Stromal cell of bone marrow (primary cell): ENCODE measurements at regions not wholly inside any gene's neighbourhood (a gene's known extent, or its start where the extent isn't known, plus 50 kb on each side); places are given as distances from the start of the nearest gene placed in this dataset.
"Not testable (repeated sequence)": the region's sequence is repeated elsewhere in the genome, so short reads cannot be mapped to it uniquely, and the experiment has no call there.

Source experiments
- DNase-seq: peaks from one replicate; pipeline ENCODE4 v3.0.0-alpha.2; 2012; ENCODE audit warnings: low read depth

DNA sequence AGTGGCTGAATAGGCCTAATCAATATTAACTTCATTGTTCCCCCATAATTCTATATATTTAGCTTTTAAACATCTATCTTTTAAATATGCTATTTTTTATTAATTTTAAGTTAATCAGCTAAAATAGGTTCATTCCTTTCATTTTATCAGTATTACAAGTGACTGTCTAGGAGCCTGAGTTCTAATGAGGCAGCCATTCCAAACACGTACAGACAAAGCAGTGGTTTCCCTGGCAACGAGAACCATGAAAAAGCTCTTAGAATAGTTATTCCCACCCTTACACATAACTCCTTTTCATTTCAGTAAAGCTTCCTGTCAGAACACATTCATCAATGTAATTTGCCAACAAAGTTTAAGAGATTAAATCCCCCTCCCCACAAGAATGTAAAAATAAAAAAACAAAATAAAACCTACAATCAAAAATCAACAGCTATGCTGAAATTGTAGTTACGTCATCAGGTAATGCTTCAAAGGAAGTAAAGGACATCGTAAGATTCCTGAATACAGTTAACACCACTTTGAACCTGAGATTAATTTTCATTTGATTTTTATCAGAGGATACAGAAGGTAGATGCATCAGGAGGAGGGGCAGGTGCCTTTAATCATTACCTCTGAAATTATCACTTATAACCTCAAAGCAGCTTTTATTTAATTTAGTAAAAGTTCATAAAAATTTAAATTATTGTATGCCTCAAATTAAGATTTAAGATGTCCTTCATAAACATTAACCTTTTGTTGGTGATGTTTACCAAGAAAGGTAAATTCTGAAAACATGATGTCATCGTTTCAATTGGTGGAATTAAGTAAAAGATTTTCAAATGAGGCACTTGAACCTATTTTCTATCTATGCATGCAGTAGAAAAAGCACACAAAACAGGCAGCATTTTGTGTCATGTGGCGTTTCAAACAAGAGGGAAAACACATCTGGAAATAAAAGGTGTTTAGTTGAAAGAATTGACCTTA is 967.2 kb upstream of the FOXG1 start:
- DNase-seq = not testable (repeated sequence)

DNA sequence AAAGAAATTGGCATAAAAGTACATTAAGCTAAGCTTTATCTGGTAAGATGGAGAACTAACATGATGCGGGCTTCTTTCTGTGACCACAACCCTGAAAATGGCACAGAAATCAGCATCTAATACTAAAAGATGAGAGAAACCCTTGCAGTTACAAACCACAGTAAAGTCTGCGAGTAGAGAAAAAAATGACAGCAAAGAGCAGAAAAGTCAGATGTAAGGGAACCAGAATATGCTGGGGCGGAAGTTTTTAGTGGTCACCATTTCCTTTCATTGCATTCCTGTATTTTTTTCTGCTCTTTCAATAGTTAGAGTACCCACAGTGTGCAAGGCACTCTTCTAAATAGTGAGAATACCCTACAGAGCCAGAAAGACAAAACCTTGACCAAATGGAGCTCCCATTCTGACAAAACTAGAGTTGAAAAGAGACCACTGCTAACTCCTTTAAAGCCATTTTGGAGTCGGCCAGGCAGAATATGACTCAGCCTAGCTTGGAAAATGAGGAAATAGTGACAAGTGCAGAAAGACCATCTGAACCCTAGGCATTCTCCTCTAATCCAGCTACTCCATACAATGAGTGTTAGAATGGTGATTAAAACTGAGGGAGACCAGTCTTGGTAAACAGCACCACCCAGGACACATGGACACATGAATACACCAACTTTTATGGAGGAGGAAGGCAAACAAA is 948.7 kb upstream of the FOXG1 start:
- not testable (repeated sequence) for DNase-seq

DNA sequence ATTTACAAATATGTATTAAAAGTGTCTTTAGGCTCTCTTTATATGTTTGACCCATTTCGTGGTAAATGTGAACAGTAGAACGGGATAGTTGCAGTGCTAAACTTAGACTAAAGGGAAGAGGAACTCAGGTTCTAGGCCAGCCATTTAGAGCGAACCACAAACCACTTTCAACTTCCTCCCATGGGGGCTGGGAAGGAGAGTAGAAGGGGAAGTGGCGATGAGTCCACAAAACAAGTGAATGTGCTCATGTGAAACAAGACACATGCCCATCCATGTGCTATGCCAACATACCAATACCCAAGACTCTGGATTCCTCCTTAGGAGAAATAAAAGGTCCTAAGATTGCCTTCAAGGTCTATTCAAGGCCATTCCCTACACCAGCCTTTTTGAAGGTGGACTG is 940.4 kb upstream of the FOXG1 start:
- DNase-seq = not testable (repeated sequence)

DNA sequence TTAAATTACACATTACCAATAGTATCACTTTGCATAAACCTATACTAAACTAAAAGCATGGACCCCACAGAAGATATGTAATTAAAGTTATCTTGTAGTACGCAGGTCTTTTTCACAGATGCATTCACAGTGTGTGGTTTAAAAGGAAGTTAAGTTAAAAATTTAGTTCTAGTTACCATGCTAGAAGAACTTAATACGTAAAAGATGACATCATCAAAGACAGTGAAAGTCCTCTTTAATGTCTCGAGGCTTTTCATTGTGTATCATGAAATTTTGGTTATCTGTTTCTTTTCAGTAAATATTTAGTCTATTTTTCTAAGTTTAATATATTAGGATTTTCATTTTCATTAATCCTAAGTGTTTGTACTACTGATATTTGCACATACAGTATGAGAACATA is 934.6 kb upstream of the FOXG1 start:
- not testable (repeated sequence) for DNase-seq

DNA sequence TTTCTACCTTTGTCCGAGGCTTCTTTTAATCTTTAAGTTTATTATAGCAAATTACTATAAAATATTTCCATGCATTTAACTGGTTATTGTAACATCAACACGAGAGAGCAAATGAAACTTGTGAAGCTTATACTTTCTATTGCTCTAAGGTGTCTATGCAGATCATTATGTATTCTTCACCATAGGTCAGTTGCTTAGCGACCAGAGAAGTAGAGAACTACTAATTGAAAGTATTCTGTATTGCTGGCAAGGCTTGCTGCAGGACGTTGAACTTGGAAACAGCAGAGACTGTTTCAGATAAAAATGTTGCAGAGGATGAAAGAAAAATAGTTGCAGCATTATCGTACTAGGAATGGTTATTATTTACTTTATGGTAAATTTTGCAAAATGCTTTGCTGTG is 933.6 kb upstream of the FOXG1 start:
- DNase-seq = not testable (repeated sequence)

DNA sequence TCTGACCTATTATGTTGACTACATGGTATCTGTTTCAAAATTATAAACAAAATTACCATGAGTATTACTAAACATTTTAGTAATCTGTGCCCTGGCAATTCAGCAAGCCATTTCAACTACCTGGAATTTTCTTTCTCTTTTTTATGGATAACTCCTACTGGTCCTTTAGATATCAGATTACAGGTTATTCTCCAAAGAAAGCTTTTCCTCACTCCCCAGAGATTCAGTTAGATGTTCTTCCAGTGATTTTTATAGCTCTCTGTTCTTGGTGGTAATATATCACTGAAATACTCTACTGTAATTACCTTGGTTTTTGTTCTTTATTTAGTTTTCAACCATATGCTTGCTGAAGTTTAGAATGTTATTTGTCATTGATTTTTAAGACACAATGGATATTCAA is 930.2 kb upstream of the FOXG1 start:
- no peak for DNase-seq

DNA sequence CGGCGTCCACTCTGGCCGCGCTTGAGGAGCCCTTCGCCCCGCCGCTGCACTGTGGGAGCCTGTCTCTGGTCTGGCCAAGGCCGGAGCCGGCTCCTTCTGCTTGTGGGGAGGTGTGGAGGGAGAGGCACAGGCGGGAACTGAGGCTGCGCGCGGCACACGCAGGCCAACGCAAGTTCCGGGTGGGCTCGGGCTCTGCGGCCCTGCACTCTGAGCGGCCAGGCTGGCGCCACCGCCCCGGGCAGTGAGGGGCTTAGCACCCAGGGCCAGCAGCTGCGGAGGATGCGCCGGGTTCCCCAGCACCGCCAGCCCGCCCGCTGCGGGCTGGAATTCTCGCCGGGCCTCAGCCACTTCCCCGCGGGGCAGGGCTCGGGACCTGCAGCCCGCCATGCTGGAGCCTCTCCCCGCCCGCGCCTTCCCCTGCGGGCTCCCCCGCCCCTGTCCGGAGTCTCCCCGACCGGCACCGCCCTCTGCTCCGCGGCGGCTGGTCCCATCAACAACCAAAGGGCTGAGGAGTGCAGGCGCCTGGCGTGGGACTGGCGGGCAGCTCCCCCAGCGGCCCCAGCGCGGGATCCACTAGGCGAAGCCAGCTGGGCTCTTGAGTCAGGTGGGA is 921.2 kb upstream of the FOXG1 start:
- no peak for DNase-seq

DNA sequence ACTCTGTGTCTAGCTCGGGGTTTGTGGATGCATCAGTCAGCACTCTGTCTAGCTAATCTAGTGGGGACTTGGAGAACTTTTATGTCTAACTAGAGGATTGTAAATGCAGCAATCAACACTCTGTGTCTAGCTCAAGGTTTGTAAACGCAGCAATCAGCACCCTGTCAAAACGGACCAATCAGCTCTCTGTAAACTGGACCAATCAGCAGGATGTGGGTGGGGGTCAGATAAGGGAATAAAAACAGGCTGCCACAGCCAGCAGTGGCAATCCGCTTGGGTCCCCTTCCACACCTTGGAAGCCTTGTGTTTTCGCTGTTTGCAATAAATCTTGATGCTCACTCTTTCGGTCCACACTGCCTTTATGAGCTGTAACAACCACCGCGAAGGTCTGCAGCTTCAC is 920.7 kb upstream of the FOXG1 start:
- DNase-seq = no peak

DNA sequence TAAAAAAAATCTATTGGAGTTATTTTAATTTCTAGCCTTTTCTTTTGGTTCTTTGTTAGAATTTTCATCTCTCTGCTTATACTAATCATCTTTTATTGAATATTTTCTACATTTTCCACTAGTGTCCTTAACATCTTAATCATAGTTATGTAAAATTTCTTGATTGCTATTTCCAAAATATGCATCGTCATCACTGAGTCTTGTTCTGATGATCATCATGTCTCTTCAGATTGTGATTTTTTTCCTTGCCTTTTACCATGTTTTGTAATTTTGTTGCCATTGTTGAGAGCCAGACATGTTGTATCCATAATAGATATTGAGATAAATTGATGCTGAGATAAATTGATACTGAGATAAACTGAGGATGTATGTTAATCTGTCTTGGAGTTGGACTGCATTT is 919.1 kb upstream of the FOXG1 start:
- not testable (repeated sequence) for DNase-seq

DNA sequence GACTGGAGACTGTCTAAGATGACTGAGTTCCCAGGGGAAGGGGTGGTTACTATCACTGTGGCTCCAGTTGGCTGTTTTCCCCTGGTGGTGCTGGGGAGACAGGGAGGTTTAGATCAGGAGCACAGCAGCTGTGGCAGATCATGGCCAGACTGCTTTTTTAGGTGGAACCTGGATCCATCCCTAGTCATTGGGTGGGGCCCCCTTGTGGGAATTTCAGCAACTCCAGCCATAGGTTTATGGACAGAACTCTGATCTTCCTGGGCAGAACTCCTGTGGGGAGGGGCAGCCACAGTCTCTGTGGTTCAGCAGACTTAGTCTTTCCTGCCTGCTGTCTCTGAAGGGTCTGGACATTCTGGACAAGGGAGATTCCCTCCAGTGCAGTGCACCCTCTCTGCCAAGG is 917.4 kb upstream of the FOXG1 start:
- DNase-seq = not testable (repeated sequence)

DNA sequence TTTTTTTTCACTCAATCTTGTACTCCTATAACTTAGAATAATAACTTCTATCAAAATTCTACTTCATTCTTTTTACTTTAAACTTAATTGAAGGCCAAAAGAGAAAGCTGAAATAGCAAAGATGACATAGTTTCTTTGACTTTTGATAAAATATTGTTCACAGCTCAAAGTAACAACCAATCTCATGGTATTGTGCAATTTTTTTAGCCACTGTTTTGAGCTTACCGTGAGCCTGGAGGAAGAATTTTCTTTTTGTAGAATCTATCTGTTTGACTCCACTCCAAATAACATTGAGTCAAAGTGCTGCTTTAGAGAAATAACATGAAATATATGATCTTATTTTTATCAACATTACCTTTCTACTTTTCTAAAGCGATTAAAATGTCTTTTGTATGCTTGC is 903.9 kb upstream of the FOXG1 start:
- DNase-seq = no peak

DNA sequence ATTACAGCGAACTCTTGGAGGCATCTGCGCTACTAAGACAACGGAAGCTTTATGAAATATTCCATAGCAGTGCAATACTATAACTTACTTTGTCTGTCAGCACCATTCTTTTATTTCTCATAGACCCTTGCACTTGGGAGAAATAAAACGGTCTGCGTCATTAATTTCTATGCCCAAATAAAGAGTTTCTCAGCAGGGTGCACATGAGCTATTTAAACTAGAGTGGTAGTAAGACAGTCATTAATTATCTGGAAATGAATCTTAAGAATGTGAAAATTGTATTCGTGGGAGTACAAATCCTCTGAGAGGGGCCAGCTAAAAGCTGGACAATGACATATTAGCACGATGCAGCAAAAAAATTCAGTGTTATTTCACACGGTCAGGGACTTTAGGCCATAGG is 903.4 kb upstream of the FOXG1 start:
- DNase-seq = no peak

DNA sequence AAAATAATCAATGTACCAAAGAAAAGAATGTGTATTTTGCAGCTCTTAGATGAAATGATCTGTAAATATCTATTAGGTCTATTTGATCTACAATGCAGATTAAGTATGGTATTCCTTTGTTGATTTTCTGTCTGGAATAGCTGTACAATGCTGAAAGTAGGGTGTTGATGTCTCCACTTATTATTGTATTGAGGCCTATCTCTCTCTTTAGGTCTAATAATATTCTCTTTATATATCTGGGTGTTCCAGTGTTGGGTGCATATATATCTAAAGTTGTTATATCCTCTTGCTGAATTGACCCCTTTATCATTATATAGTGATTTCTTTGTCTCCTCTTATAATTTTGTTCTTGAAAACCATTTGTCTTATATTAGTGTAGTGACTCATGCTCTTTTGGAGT is 885.5 kb upstream of the FOXG1 start:
- no peak for DNase-seq

DNA sequence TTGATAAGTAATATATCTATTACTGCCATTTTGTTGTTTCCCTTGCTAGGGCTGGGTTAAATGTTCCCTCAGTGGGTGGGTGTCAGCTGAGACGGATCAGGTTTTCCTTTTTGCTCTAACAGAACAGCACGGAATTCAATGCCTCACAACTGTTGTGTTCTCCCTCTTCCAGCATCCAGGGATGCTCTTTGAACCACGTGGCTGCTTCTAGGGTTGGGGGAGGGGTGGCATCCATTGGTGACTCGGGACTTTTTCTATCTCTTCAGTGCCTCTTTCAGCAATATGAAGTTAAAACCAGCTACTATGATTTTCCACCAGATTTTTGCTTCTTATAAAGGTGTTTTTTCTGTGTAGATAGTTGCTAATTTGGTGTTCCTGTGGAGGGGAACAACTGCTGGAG is 884.9 kb upstream of the FOXG1 start:
- DNase-seq = no peak

DNA sequence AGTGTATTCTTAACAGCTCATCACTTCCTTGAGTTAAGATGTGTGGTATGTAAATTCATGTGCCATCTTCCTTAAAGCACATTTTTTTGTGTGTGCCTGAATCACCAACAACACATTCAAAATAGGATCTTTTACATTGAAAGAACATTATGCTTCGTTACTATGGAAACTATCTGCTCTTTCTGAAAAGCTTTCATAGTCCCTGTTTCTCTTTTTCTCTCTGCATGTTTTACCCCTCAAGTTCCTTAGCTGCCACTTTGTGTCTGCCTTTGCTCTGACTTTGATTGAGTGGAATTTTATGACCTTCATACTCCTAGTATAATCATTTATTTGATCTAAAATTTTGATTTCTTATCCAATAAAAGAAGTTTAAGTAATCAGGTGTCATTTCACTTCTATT is 880.3 kb upstream of the FOXG1 start:
- DNase-seq = no peak

DNA sequence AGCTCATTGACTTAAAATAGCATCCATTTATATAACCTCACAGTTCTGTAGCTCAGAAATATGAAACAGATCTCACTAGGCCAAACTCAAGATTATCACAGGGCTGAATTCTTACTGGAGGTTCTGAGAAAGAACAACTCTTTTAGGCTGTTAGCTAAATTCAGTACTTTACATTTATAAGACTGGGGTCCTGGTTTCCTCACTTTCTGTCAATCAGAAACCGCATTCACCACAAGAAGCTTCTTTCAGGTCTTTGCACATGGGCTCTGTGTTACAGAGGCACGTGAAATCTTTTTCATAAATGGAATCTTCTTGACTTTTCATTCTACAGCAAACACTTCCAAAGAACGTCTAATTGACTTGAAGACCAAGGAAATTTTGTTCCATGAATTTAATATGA is 876.3 kb upstream of the FOXG1 start:
- DNase-seq = no peak

DNA sequence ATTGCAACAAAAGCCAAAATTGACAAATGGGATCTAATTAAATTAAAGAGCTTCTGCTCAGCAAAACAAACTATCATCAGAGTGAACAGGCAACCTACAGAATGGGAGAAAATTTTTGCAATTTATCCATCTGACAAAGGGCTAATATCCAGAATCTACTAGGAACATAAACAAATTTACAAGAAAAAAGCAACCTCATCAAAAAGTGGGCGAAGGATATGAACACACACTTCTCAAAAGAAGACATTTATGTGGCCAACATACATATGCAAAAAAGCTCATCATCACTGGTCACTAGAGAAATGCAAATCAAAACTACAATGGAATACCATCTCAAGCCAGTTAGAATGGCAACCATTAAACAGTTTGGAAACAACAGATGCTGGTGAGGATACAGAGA is 858.1 kb upstream of the FOXG1 start:
- DNase-seq = not testable (repeated sequence)

DNA sequence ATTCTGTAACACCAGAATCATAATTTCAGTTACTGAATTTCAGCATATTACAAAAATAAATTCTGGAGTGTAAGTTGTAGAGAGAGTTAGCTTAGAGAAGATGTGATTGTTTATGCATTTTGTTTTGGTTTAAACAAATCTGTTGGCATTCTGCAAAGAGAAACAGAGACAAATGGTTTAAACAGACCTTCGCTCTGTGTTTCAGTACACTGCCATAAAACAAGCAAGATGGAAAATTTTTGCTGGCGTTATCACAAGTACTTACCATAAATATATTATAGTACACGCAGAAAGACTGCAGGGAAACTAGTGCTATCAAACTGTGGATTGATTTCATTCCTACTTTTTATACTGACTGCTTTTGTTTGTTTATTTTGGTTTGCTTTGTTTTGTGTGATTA is 850.3 kb upstream of the FOXG1 start:
- DNase-seq = no peak

DNA sequence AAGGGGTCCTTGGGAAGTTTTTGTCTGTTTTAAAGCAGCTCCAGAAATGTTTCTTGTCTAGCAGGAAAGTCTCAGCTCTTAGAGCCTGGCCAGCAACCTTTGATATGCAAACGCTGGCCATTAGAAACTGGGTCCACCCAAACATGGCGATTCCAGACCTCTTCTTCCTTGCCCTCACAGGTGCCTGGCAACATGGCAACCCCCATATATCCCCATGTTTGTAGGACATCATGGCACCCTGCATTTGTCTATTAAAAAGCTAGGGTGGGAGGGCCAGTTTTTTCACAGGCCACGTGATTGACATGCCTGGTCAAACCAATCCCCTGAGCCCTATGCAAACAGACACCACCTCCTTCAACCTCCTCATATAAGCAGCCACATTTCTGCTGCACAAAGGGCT is 848.7 kb upstream of the FOXG1 start:
- no peak for DNase-seq

DNA sequence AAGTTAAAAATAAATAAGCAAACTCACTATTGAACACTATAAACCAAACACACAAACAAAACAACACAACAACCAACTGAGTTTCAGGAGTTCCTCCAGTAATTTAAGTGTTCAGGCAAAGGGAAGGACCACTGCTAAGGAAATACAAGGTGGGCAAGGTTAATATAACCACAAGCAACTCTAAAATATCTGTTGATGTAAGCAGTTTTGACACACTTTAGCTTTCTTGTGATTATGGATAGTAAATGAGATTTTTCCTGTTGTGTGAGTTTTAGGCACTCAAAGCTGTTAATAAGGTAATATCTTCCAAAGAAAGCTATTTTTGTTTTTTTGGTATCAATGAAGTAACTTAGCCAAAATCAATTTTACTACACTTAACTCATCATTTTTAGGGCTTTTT is 839.1 kb upstream of the FOXG1 start:
- no peak for DNase-seq

DNA sequence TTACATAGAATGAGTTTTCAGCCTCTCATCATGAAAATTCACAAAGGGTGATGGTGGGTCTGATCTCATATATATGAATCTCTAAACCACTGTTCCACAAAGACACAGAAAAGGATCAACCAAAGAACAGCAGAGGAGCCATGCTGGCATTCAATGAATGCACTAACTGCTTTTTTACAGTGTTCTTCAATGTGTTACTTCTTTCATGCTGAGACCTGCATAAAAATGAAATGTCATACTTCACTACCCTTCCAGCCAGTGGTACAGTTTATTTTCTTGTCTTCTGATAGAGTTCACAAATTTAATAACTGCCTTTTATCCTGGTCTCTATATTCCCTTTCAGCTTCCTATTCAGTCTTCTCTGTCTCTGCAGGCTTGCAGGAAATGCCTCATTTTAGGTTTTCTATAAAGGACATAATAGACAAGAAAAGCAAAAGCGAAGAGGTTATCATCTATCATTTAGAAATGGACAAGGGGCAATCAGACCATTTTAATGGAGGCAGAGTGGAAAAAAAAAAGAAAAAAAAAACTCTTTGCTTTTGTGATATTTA is 836.7 kb upstream of the FOXG1 start:
- no peak for DNase-seq

DNA sequence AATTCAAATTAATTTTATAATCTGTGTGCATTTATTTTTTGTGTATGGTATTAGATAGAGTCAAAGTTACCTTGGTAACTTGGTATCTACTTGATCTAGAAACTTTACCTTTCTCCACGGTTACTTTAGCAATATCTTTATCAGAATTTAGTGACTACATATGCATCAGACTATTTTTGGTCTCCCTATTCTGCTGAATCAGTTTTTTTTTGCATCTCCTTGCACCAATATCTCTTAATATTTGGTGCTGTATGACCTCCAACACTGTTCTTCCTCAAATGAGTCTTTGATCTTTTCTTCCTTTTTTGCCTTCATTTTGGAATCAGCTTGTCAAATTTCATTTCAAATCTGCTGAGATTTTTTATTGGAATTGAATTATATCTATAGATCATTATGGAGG is 828.2 kb upstream of the FOXG1 start:
- no peak for DNase-seq

DNA sequence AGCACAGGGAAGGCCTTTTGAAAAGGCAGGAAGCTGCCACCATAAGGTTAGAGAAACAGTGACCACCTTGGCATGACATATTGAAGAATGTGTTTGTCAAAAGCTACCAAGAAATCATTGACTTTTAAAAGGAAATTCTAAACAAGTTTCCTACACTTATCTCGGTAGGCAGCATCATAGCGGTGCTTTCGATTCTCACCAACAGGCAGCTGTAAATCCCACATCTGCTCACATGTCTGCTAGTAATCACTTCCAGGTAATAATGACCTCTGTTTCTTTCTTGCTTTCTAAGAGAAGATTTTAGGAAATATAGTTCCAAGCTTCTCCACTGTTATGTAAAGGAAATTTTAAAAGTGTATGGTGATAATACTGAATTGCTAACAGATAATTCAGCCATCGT is 821.1 kb upstream of the FOXG1 start:
- no peak for DNase-seq
